HG02884 (cell line): ENCODE measurements at regions not wholly inside any gene's neighbourhood (a gene's known extent, or its start where the extent isn't known, plus 50 kb on each side); places are given as distances from the start of the nearest gene placed in this dataset.

Source experiments
- ATAC-seq: cut with Tn5 transposase; IDR thresholded peaks from one replicate; pipeline ENCODE4 v1.9.1; 2021; ENCODE audit warnings: mild to moderate bottlenecking, moderate library complexity; ENCODE audit not compliant: unreplicated experiment

GRCh38 chr14:85093631-85094330, 436.2 kb upstream of the FLRT2 start:
- ATAC-seq: no peak

GRCh38 chr14:85102591-85102990, 427.4 kb upstream of the FLRT2 start:
- no peak for ATAC-seq

GRCh38 chr14:85106506-85106905, 423.4 kb upstream of the FLRT2 start:
- no peak for ATAC-seq

DNA sequence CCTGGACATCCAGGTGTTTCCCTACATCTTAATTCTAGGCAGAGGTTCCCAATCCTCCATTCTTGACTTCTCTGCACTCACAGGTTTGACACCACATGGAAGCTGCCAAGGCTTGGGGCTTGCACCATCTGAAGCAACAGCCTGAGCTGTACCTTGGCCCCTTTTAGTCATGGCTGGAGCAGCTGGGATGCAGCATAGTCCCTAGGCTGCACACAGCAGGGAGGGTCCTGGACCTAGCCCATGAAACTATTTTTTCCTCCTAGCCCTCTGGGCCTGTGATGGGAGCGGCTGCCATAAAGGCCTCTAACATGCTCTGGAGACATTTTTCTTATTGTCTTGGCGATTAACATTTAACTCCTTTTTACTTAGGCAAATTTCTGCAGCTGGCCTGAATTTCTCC, 417.2 kb upstream of the FLRT2 start:
- ATAC-seq: no peak

- ATAC-seq: no peak
Observed at GRCh38 chr14:85115921-85116320, 414.0 kb upstream of the FLRT2 start.

DNA sequence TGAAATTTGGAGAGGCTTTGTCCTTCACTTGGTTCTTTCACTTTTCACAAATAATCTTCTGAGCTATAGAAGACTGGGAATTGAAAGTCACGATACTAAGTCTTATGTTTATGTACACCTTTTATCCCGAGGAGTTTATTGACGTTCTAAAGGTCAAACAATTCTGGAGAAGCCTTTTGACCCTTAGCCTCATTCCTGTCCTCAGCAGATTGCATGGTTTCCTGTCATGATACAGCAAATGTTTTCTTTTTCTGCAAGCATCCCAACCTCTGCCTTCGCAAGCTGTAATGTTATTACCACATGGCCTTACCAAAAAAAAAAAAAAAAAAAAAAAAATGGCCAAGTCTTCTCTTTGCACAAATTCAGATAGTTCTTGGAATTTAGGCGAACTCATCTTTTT, 411.7 kb upstream of the FLRT2 start:
- ATAC-seq: no peak

GRCh38 chr14:85122690-85123089, 407.3 kb upstream of the FLRT2 start:
- no peak for ATAC-seq

DNA sequence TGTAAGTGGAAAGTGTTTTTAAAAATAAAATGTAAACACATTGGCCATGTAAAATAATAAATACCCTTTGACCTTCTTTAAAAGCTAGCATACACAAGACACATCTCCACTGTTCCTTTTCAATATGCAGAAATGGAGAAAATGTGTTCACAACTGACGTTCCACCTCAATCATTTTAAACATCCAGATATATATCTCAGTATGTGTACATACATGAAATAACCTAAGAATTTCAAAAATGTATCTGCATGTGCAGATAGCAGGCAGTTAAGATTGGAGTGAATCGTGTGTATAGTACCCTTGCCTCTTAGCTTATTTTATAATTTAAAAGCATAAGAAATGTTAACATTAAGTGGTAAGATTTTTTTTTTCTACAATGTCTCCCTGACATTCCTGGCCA, 406.2 kb upstream of the FLRT2 start:
- ATAC-seq: no peak

DNA sequence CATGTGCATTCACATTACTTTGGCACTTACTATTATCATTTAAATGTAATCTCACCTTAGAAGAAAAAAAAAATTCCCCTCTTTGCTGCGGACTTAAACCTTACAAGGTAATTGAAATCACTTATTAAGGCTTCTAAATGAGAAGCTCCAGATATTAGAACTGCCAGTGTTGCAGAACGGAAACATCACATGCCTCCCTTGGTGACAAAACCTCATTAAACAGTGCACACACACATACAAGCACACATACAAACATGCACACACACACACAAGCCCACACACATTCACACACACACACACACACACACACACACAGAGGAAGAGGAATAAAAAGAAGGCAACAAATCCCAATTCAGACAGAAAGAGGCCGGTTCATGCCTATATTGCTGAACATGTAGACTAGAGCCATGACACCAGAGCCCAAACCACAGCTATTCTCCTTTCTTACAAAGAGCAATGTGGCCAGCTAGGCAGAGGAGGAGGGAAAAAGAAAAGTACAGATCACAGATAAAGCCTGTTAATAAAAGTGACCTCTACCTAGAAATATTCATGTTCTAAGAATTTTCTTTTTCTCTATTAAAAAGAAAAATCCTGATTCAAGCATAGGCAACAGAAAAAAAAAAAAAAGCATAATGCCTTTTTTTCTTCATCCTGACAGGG, 405.2 kb upstream of the FLRT2 start:
- no peak for ATAC-seq

DNA sequence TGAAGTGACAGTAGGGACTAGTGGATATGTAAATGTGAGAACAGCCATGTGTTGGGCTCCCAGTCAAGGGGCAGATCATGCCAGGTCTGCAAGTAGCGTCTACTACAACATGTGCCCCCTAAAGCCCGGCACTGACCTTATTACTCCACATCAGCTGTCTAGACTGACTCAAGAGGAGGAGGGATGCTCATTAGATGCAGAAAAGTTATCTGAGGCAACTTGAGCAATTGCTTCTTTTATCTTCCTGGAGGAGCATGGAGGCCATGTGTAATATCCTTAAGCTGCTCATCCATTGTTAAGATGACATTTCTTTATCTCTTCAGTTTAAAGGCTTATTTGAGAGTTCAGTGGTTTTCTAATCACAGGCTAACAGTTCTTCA, 404.7 kb upstream of the FLRT2 start:
- ATAC-seq: no peak

DNA sequence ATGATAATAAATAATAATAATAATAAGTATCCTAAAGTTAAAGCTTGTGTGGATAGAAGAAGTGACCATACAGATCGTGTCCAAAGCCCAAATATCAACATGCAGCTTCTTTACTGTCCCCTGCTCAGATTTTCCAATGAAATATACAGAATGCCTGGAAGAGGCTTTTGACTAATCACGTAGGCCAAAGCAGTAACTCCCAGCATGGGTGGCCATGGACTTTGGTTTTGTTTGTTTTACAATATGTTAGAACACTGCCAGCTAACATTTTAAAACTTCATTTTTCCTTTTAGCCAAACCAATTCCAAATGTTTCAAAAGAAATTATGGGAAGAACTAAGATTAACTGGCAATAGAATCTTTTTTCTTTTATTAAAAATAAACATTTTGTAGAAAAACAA, 400.0 kb upstream of the FLRT2 start:
- no peak for ATAC-seq

GRCh38 chr14:85131226-85131922, 398.6 kb upstream of the FLRT2 start:
- ATAC-seq: no peak

DNA sequence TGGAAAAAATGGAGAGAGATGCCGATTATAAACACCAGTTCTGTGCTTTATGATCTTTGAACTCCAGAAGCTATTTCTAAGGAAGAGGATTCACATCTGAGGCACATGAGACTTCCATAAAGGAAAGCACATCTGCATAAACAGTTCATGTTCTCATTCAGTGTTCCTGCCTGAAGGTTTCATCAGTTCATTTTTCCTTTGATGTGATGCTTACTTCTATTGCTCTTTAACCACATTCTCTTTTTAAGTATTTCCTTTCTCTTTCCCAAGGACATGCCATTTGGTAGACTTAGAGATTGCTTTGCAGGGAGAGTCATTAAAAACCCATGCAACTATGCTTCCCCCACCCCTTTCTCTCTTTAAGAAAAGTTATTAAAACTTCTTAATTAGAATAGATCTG, 387.0 kb upstream of the FLRT2 start:
- ATAC-seq: no peak

GRCh38 chr14:85146779-85147178, 383.2 kb upstream of the FLRT2 start:
- ATAC-seq: no peak

DNA sequence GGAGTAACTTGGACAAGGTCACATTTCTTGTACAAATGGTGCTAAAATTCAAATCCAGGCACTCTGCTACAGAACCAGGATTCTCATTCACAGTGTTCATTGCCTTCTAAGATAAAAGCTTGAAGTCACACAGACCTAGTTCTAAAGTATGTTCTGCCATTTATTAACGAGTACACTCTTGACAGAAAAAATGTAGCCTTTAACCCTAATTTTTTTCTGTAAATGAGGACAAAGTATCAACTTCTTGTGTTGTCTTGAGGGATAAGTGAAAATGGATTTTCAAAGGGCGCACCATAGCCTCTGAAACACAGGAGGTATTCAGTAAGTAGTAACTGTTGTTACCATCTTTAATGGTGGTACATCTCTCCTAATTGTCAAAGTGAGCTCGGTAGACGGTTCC, 379.8 kb upstream of the FLRT2 start:
- no peak for ATAC-seq

DNA sequence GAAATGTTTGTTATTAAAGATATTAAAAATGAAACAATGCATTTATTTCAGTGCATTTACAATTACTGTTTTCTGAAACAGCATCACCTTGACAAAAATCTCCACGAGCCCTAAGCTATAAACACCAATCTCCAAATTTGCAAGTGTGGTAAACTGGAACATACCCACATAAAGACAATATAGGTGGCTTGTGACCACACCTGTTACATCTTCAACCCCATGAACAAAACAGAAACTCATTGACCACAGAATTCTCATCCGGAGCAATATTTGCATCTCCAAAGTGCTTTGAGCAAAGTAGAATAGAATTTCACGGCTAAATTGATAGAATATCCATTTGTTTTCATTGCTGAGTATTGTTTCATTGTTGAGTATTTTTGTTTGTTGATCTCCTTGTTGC, 375.2 kb upstream of the FLRT2 start:
- no peak for ATAC-seq

- no peak for ATAC-seq
Observed at GRCh38 chr14:85156319-85156718, 373.6 kb upstream of the FLRT2 start.

GRCh38 chr14:85159726-85160125, 370.2 kb upstream of the FLRT2 start:
- no peak for ATAC-seq

- ATAC-seq: no peak
Observed at GRCh38 chr14:85165094-85165493, 364.9 kb upstream of the FLRT2 start.

- no peak for ATAC-seq
Observed at GRCh38 chr14:85169381-85169780, 360.6 kb upstream of the FLRT2 start.

- no peak for ATAC-seq
Observed at GRCh38 chr14:85172290-85172689, 357.7 kb upstream of the FLRT2 start.

- ATAC-seq: no peak
Observed at GRCh38 chr14:85172889-85173477, 357.0 kb upstream of the FLRT2 start.
